Pancreas (tissue), 10 donors: ENCODE measurements at regions not wholly inside any gene's neighbourhood (a gene's known extent, or its start where the extent isn't known, plus 50 kb on each side); places are given as distances from the start of the nearest gene placed in this dataset.
"Not testable (repeated sequence)": the region's sequence is repeated elsewhere in the genome, so short reads cannot be mapped to it uniquely, and the experiment has no call there.

Source experiments
- ATAC-seq, 4 donors: fragments of 200-7000 bp; cut with Tn5 transposase; one replicate each; pipeline versions ENCODE4 v1.8.0 to v1.9.1; 2020; ENCODE audit warnings: mild to moderate bottlenecking in 4 of 4, moderate library complexity in 4 of 4
- DNase-seq, 6 donors: peaks; one replicate each; pipeline ENCODE4 v3.0.0-alpha.2; 2020
- FAIRE-seq: peaks from 2 replicates; lab custom pipeline; 2012; peaks lifted over from hg19 to GRCh38; lab: Jason Lieb, UNC
- H3K27ac ChIP-seq, 4 donors: fragments of 200-600 bp; sonication (generic); 1 replicate in 3 of 4; 2 replicates in 1 of 4; pipeline versions ENCODE4 v1.5.0 to v1.8.0; 2020
- H3K27me3 ChIP-seq, 4 donors: fragments of 200-600 bp; one replicate each; pipeline ENCODE4 v1.8.0; 2021
- H3K36me3 ChIP-seq, 3 donors: fragments of 200-600 bp; sonication (generic) in 1 of 3; one replicate each; pipeline versions ENCODE4 v1.5.0 to v1.8.0; 2020 to 2021
- H3K4me1 ChIP-seq, 3 donors: fragments of 200-600 bp; one replicate each; pipeline ENCODE4 v1.8.0; 2021
- H3K4me3 ChIP-seq, 4 donors: fragments of 200-600 bp; sonication (generic) in 2 of 4; one replicate each; pipeline versions ENCODE4 v1.5.0 to v1.8.0; 2020 to 2021
- H3K9me3 ChIP-seq, 4 donors: fragments of 200-600 bp; one replicate each; pipeline ENCODE4 v1.8.0; 2021
- CTCF ChIP-seq, 4 donors: fragments of 200-600 bp; sonication (generic) in 3 of 4; IDR thresholded peaks; one replicate each; pipeline versions ENCODE4 v1.5.0 to v1.8.0; 2021; ENCODE audit warnings: antibody characterized with exemption in 4 of 4
- WGBS, 2 donors: extraction: QIAGEN DNeasy Blood & Tissue Kit; methylation state at CpG; one replicate each; pipeline ENCODE4 v1.1.7; 2013; 5-methylcytosine and 5-hydroxymethylcytosine counted together
- intact Hi-C, 3 donors: fragments of 100-400 bp; cut with DNase I; formaldehyde crosslinking; loops; one replicate each; pipeline versions ENCODE4 v1.11.1 to v1.14.2; 2022
- donor health status: healthy with polysubstance abuse.
- donor health status: DM: no; HTN: no; CAD: no; lungs with moderate emphysema.
- donor health status: DM: no; HTN: no; CAD: no.
- donor health status: control.
- donor health status: control.
- donor health status: Bipolar disorder and iron deficiency.
- donor health status: DM: yes; HTN: yes; CAD: no.
- donor health status: DM: no; HTN: no; CAD: no.
- donor health status: DM: no; HTN: no; CAD: no.
- donor health status: DM: yes; HTN: yes; CAD: no.

DNA sequence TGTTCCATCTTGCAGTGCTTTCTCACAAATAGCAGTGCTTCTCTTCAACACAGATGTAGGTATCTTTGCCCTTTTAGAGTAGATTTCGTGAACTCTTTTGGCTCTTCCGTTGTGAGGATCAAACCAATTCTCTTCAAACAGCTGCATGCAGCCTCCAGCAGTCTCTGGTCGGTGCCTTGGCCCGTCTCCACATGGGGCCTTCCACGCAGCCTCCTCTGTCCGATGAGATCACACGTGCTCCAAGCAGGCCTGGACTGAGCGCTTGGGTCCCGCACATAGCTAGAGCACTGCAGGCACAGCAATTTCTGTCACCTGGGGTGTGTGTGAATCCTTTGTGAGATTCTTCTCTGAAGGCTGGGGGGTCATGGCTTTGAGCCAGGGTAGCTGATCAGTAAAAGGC is 82.8 kb upstream of the KCNE2 start:
- no peak for TF ChIP-seq CTCF (IDR thresholded peaks at IDR 0.05)
- Histone ChIP-seq H3K27me3 (no peaks in the 10 kb centered on the region), H3K27ac (no peak overlapping the region), H3K4me3 (no peak overlapping the region), H3K36me3 (no peaks in the 10 kb centered on the region), H3K4me1 (no peaks in the 10 kb centered on the region), H3K9me3 (no peaks in the 10 kb centered on the region)
- intact Hi-C loops = no loop called here
- FAIRE-seq = no peak
- no peak for DNase-seq
- no peak for ATAC-seq
- WGBS, 2 donors = 77 to 83% methylated on average over 9 of the region's 9 CpGs

GRCh38 chr21:34282223-34282622 is 81.6 kb upstream of the KCNE2 start:
- DNase-seq = no peak
- intact Hi-C loops = no loop called here
- Histone ChIP-seq H3K27ac (no peak overlapping the region), H3K36me3 (no peaks in the 10 kb centered on the region), H3K4me3 (no peak overlapping the region), H3K9me3 (no peaks in the 10 kb centered on the region), H3K27me3 (no peaks in the 10 kb centered on the region), H3K4me1 (no peaks in the 10 kb centered on the region)
- no peak for TF ChIP-seq CTCF (IDR thresholded peaks at IDR 0.05)
- 76 to 81% methylated on average over 4 of the region's 4 CpGs for WGBS, 2 donors
- ATAC-seq = no peak
- no peak for FAIRE-seq

DNA sequence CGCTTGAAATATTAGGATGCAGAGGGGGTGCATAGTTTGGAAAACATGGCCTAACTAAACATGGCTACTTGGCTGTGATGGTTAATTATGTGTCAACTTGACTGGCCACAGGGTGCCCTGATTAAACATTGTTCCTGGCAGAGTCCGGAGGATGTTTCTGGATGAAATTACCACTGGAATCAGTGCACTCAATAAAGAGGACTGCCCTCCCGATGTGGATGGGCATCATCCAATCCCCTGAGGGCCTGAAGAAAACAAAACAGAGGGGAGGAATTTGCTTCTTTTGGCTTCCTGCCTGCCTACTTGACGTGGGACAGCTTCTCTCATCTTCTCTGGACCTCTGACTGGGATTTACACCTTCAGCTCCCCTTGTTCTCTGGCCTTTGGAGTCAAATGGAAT is 79.1 kb upstream of the KCNE2 start:
- Histone ChIP-seq H3K9me3 (no peaks in the 10 kb centered on the region), H3K27ac (no peak overlapping the region), H3K36me3 (no peaks in the 10 kb centered on the region), H3K4me1 (no peaks in the 10 kb centered on the region), H3K4me3 (no peak overlapping the region), H3K27me3 (no peaks in the 10 kb centered on the region)
- FAIRE-seq = no peak
- no peak for DNase-seq
- ATAC-seq = no peak
- intact Hi-C loops = no loop called here
- no peak for TF ChIP-seq CTCF (IDR thresholded peaks at IDR 0.05)
- WGBS, 2 donors = 75 to 79% methylated on average over 4 of the region's 4 CpGs

DNA sequence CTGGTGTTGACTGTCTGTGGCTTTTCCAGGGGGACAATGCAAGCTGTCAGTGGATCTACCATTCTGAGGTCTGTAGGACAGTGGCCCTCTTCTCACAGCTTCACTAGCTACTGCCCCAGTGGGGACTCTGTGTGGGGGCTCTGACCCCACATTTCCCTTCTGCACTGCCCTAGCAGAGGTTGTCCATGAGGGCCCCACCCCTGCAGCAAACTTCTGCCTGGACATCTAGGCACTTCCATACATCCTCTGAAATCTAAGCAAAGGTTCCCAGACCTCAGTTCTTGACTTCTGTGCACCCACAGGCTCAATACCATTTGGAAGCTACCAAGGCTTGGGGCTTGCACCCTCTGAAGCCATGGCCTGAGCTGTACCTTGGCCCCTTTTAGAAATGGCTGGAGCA is 75.8 kb upstream of the KCNE2 start:
- DNase-seq, intact Hi-C loops, FAIRE-seq: not testable (repeated sequence)

GRCh38 chr21:34289856-34290255 is 74.0 kb upstream of the KCNE2 start:
- no peak for TF ChIP-seq CTCF (IDR thresholded peaks at IDR 0.05)
- no peak for DNase-seq
- intact Hi-C loops = no loop called here
- no peaks in the 10 kb centered on the region for H3K4me1 ChIP-seq
- 90 to 96% methylated on average over 1 of the region's 1 CpG for WGBS, 2 donors
- H3K27ac ChIP-seq = no peak overlapping the region
- no peak for ATAC-seq
- no peak for FAIRE-seq
- no peaks in the 10 kb centered on the region for H3K9me3 ChIP-seq
- no peak overlapping the region for H3K4me3 ChIP-seq
- no peaks in the 10 kb centered on the region for H3K36me3 ChIP-seq
- H3K27me3 ChIP-seq = no peaks in the 10 kb centered on the region

More for the DNA sequence above, 75.8 kb upstream of the KCNE2 start:
- not testable (repeated sequence) for H3K27ac ChIP-seq, ATAC-seq, H3K4me1 ChIP-seq, H3K4me3 ChIP-seq, H3K27me3 ChIP-seq, H3K9me3 ChIP-seq, H3K36me3 ChIP-seq

DNA sequence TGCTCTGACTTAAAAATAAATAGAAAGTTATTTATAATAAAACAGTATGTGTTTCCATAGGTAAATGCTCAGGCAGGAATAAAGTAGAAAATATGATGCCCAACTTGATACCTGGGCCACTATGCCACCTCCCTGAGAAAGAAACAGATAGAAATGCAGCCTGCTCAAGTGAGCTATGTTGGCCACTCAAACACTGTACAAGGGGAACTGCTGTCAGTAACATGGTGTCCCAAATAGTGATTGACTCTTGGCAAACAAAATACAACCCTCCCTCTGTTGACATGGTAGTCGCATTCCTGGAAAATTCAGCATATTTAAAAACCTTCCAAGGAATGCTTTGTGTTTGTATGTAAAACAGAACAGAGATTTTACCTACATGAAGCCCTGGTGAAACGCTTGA is 66.9 kb upstream of the KCNE2 start:
- Histone ChIP-seq H3K4me1 (no peaks in the 10 kb centered on the region), H3K27me3 (no peaks in the 10 kb centered on the region), H3K27ac (no peak overlapping the region), H3K36me3 (no peaks in the 10 kb centered on the region), H3K9me3 (no peaks in the 10 kb centered on the region), H3K4me3 (no peak overlapping the region)
- TF ChIP-seq CTCF (IDR thresholded peaks at IDR 0.05) = no peak
- intact Hi-C loops = no loop called here
- ATAC-seq = no peak
- WGBS, 2 donors = 54 to 63% methylated on average over 2 of the region's 2 CpGs
- DNase-seq = no peak
- FAIRE-seq = no peak
